ENCODE measurements at regions not wholly inside any gene's neighbourhood (a gene's known extent, or its start where the extent isn't known, plus 50 kb on each side); places are given as distances from the start of the nearest gene placed in this dataset.

DNA sequence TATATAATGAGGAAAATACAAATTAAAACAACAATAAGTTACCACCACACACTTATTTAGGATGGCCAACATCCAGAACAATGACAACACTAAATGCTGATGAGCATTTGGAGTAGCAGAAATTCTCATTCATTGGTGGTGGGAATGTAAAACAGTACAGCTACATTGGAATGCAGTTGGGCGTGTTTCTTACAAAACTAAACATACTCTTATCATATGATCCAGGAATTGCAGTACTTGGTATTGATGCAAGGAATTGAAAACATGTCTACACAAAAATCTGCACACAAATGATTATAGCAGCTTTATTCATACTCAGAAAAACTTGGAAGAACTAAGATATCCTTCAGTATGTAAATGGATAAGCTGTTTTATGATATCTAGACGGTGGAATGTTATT is 594.2 kb downstream of the ZBBX start:
- no peak for TF ChIP-seq POLR2AphosphoS5 (IDR thresholded peaks at IDR 0.05; ENCODE audit: low read depth, low read length)
- no peak for TF ChIP-seq POLR2A (IDR thresholded peaks at IDR 0.05; ENCODE audit: low read depth, low read length)
- no peak for TF ChIP-seq TAF1 (IDR thresholded peaks at IDR 0.05; ENCODE audit: borderline replicate concordance, low read depth, low read length)

Data from GM12892 (cell line).